Activated CD4-positive, alpha-beta T cell treated with anti-CD3 and anti-CD28 coated beads for 4 hours (primary cell): ENCODE measurements at regions not wholly inside any gene's neighbourhood (a gene's known extent, or its start where the extent isn't known, plus 50 kb on each side); places are given as distances from the start of the nearest gene placed in this dataset.
"Not testable (repeated sequence)": the region's sequence is repeated elsewhere in the genome, so short reads cannot be mapped to it uniquely, and the experiment has no call there.

Experiments used
- DNase-seq, 2 donors: peaks; one replicate each; pipeline ENCODE4 v3.0.0-alpha.2; 2020

- no peak for DNase-seq
Measured at GRCh38 chr6:119459207-119459974, 109.8 kb upstream of the MAN1A1 start.

GRCh38 chr6:119454714-119455113 lies 105.2 kb upstream of the MAN1A1 start:
- no peak for DNase-seq

GRCh38 chr6:119453242-119454200 lies 104.0 kb upstream of the MAN1A1 start:
- DNase-seq, result no peak

GRCh38 chr6:119449331-119450156 lies 100.0 kb upstream of the MAN1A1 start:
- no peak for DNase-seq

- DNase-seq, result no peak
Measured at GRCh38 chr6:119447921-119448320, 98.4 kb upstream of the MAN1A1 start.

- no peak for DNase-seq
Measured at GRCh38 chr6:119446609-119447008, 97.0 kb upstream of the MAN1A1 start.

GRCh38 chr6:119446115-119446554 lies 96.6 kb upstream of the MAN1A1 start:
- DNase-seq, result no peak

GRCh38 chr6:119445666-119446065 lies 96.1 kb upstream of the MAN1A1 start:
- DNase-seq, result no peak

- no peak for DNase-seq
Measured at GRCh38 chr6:119444642-119445557, 95.3 kb upstream of the MAN1A1 start.

- DNase-seq, result no peak
Measured at GRCh38 chr6:119443993-119444641, 94.6 kb upstream of the MAN1A1 start.

GRCh38 chr6:119442776-119443184 lies 93.2 kb upstream of the MAN1A1 start:
- no peak for DNase-seq

- DNase-seq, result no peak
Measured at GRCh38 chr6:119440953-119441352, 91.4 kb upstream of the MAN1A1 start.

GRCh38 chr6:119436583-119436982 lies 87.0 kb upstream of the MAN1A1 start:
- DNase-seq, result no peak

GRCh38 chr6:119431799-119432198 lies 82.2 kb upstream of the MAN1A1 start:
- DNase-seq, result no peak

- no peak for DNase-seq
Measured at GRCh38 chr6:119430805-119431204, 81.2 kb upstream of the MAN1A1 start.

- DNase-seq, result no peak
Measured at GRCh38 chr6:119428633-119429032, 79.1 kb upstream of the MAN1A1 start.

- no peak for DNase-seq
Measured at GRCh38 chr6:119426619-119427018, 77.1 kb upstream of the MAN1A1 start.

- no peak for DNase-seq
Measured at GRCh38 chr6:119423996-119424395, 74.4 kb upstream of the MAN1A1 start.

GRCh38 chr6:119418084-119418483 lies 68.5 kb upstream of the MAN1A1 start:
- not testable (repeated sequence) for DNase-seq

GRCh38 chr6:119407156-119407555 lies 57.6 kb upstream of the MAN1A1 start:
- no peak for DNase-seq

- DNase-seq, result not testable (repeated sequence)
Measured at GRCh38 chr6:119405114-119405513, 55.6 kb upstream of the MAN1A1 start.
